GM21423 (cell line): ENCODE measurements at regions not wholly inside any gene's neighbourhood (a gene's known extent, or its start where the extent isn't known, plus 50 kb on each side); places are given as distances from the start of the nearest gene placed in this dataset.
"Not testable (repeated sequence)": the region's sequence is repeated elsewhere in the genome, so short reads cannot be mapped to it uniquely, and the experiment has no call there.

Source experiments
- ATAC-seq: cut with Tn5 transposase; IDR thresholded peaks from one replicate; pipeline ENCODE4 v1.9.1; 2021; ENCODE audit warnings: mild to moderate bottlenecking, moderate library complexity; ENCODE audit not compliant: unreplicated experiment

DNA sequence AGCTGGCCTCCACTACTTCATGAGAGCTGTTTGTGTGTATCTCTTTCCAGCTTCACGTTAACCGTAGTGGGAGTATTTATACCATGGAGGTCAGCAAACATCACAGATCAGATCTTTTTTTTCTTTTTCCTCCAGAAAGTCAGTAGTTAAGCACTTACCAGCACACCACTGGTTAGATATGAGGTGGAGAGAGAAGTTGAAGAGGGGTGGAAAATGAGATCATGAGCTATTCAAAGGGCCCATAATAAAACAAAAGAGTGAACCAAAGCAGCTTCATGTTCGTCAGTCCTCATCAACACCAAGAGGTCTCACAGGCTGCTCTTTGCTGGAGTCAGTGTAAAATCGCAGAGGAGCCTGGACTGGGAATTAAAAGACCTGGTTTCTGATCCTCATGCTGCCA is 125.1 kb upstream of the SGK1 start:
- no peak for ATAC-seq

DNA sequence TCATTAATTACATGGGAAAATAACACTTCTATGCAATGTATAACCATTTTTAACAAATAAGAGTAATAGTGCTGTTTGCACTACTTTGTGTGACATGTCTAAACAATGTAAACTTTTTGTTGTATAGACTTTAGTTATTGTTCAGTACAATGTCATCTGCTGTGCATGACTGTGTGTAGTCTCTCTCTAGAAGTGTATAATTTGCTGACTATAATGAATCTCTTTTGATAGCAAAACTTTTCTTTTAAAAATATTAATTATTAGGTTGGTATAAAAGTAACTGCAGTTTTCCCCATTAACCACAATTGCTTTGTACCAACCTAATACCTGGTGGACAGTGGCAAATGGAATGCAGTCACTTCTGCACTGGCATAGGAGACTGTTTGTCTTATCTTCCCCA is 124.2 kb upstream of the SGK1 start:
- no peak for ATAC-seq

DNA sequence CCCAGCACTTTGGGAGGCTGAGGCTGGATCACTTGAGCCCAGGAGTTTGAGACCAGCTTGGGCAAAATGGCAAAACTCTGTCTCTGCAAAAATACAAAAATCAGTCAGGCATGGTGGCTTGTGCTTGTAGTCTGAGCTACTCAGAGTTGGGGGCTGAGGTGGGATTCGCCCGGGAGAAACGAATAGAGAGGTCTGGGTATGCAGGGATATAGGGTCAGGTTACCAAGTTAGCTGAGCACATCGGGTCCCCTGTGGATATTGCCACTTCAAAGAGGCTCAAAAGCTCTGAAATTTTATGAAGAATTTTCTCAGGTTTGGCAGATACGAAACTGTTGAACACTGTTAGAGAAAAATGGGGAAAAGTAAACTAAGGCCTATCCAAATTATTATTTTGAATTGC is 120.9 kb upstream of the SGK1 start:
- ATAC-seq, result no peak

DNA sequence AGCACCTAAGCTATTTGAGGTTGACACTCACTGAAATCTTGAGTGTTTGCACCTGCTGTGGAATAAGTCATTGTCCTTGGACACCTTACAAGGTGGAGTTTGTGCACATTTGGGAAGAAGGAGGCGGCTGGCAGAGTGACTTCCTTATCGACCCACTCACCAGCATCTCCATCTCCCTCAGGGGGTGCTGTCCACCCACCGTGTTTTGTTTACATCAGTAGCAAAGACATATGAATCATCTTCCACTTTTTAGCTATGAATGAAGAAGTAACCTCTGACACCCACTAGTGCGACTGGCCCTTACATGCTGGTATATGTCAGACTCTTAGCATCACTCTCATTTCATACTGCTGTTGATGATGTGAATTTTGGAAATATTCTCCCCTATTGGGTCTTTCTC is 119.5 kb upstream of the SGK1 start:
- no peak for ATAC-seq

DNA sequence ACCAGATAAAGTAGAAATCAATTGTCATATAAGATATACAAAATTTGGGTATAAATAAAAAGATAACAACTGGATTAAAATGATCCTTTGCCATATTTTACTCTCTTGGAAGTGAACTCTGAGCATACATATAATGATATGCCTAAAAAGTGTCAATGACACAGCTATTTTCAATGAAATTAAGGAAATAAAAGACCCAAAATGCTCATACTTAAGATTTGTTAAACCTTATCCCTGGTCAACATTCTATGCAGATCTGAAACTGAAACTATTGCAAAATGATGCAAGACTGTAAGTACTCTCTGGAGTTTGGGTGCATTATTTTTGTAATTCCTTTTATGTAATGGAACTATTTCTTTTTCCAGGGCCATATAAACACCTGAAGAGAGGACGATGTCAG is 119.0 kb upstream of the SGK1 start:
- ATAC-seq, result no peak

DNA sequence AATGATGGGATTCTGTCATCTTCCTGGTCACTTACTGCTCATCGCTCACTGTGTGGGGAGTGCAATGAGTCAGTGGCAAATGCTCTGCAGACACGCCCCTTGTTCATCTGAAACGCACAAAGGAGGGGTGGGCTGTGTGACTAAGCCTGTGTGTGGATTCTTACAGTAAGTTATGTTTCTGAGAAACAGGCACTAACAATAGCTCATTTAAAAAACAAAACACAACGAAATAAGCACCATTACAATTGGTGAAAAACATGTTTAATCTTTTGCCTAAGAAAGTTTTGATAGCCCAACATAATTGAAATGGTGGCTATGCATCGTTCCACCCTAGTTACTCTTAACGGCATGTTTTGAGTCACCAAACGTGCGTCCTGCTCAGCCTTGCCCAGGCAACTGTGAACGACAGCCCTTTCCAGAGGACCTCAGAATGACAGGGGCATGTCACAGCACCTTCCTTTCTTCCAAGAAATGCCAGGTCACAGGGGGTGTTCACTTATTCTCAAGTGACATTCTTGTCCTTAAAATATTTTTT is 118.4 kb upstream of the SGK1 start:
- ATAC-seq, result peak; percentile 86

DNA sequence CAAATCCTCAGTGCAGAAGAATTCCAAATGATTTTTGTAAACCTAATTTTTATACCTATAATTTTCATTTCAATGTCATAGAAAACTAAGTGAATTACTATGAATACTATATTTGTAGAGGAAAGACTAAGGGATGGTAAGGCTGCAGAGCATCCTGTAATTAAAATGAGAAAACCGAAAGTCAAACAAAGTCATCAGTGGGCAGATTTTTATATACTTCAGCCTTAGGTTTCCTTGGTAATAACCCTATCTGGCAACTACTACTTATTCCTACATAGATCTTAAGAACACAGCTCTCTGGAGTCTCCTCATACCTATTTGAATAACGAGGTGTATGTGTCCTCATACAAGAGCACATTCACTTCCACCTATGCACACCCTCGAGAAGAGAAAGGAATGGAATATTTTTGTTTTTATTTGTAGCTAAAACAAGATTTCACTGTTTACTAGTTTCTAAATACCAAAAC is 117.9 kb upstream of the SGK1 start:
- ATAC-seq, result no peak

DNA sequence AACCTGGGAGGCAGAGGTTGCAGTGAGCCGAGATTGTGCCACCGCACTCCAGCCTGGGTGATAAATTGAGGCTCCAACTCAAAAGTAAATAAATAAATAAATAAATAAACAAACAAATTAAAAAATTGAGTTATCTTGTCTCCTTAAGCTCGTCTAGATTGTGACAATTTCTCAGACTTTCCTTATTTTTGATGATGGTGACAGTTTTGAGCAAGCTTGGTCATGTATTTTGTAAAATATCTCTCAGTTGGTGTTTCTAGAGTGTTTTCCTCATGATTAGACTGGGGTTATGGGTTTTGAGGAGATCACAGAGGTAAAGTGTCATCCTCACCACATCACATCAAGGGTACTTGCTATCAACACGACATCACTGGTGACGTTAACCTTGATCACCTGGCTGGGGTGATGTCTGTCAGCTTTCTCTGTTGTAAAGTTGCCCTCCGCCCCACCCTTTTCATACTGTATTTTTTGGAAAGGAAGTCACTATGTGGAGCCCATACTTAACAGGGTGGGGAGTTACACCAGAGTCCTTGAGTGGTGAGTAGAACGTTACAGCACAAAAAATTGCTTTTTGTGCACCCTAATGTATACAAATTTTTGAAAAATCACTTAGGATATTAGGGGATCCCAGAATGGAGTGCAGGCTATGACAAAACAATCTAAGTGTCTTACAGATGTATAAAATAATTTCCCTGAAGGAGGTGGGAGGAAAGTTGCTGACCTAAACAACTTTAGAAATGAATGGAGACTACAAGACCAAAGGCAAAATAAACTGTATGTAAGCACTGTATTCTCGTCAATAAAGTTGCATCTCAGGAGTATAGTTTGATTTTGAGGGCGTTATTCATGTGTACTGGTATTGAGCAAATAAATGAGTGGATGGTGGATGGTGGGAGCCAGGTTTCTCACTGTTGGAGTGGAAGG is 116.4 kb upstream of the SGK1 start:
- no peak for ATAC-seq

DNA sequence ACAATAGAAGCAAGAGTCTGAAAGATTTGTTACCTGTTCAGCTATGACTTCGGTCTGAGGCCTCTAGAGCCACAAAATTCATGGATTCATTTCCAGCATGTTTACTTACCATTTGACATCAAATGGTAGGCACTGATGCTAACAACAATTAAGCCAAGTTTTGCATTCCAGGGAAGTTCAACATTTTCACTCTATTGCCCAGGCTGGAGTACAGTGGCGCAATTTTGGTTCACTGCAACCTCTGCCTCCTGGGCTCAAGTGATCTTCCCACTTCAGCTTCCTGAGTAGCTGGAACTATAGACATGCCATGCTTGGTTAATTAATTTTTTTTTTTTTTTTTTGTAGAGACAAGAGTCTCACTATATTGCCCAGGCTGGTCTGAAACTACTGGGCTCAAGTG is 114.1 kb upstream of the SGK1 start:
- ATAC-seq, result no peak

DNA sequence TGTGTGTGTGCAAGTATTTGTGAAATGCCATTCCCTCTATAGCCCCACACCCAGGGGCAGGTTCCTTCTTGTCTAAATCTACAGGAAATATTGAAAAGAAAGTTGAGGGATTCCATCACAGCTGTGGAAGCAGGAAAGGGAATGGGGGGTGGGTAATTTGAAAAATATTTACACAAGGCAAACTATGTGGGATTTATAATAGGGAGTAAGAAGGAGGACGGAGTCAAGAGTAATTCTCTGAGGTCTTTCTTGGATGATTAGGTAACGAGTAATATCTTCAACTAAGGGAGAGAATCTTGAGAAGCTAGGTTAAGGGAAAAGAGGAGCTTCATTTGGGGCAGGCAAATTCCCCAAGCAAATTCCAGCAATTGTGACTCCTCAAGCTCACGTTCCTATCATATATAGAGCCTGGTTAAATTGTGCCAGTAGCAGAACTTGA is 113.5 kb upstream of the SGK1 start:
- ATAC-seq, result no peak

DNA sequence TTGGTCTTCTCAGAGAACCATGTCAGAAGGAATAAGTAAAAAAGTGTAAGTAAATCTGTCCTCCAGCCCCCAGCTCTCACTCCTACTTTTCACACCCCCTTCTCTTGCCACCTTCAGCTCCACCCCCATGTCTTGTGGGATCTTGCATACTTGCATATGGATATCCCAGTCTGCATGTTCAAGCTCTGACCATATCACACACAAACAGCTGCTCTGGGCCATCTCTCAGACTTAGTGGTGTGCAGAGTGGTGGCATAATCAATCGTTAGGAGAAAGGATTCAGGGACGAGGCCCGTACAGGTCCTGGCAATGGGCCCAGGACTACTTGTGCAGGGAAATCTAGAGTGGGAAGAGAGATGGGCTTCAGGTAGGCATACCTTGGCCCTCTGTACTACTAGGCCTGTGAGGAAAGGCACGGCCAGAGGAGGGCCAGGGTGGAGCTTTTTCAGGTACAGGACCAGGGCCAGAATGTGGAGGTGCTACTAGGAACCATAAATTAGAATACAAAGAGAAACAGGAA is 112.0 kb upstream of the SGK1 start:
- ATAC-seq, result no peak

DNA sequence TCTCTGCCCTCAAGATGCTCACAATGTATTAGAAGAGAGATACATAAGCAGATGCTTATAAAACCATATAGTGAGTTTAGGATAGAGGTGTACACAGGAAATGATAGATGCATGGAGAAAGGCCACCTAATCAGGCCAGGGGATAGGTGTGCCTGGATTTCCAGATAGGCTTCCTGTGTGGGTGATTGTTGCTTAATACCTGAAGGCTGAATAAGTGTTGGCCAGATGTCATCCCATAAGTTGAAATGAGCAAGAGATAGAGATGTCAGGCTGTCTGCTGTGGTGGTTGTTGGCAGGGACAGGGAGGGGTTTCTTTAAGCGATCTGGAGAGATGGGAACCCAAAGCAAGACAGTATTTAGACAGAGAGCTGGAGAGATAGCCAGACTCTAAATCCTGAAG is 109.8 kb upstream of the SGK1 start:
- no peak for ATAC-seq

DNA sequence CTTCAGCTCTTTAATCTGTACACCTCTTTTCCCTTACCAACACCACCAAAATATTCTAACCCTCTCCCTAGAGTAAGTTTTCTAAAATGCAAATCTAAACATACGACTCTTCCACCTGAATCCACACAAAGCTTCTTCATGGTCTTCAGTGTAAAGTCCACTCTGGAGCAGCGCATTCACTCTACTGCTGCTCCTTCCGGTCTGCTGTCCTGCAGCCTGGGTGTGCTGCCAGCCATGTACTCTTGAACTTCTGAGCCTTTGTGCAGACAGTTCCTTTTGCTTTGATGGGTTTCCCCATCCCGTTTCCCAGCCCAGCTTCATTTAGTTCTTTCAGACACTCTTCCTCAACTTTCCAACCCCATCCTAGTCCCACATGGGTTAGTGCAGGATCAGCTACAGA is 108.7 kb upstream of the SGK1 start:
- no peak for ATAC-seq

DNA sequence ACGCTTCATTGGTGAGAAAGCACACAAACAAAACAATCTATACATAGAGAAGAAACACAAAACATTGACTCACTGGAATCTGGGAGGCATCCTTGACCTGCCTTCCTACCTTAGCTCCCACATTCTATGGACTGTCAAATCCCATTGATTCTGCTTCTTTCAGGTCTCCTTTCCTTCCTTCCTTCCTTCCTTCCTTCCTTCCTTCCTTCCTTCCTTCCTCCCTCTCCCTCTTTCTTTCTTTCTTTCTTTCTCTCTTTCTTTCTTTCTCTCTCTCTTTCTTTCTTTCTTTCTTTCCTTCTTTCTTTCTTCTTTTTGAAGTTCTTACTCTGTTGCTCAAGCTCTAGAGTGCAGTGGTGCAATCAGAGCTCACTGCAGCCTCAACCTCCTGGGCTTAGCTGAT is 108.0 kb upstream of the SGK1 start:
- ATAC-seq, result not testable (repeated sequence)

DNA sequence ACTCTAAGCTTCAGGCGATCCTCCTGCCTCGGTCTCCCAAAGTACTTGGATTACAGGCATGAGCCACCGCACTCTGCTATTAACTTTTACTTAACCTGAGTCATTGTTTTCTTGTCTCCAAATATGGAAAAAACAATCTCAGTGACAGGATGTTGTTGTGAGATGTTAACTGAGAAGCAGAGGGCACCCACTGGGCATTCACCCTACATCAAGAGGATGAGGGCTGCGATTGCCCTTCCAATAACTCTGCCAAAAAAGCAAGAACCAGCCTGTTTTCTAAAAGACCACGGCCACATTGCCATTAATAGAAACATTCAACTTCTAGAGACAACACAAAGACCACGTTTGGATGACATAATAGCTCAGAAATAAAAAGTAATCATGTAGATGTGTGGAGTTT is 107.6 kb upstream of the SGK1 start:
- no peak for ATAC-seq

DNA sequence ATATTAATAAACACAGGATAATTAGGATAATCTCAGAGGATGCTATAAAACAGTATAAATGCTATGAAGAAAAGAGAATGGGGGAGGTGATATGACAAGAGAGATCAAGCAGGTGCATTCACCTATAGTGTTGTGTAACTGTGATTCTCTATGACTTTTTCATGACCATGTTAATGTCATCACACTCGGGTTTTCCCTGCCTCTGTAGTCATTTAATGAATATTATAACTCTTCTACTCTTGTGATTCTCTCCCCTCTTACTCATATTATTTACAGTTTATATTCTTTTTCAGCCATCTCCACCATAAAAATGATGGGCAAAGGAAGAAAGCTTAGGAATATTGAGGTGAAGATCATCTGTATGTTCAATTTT is 106.9 kb upstream of the SGK1 start:
- no peak for ATAC-seq

DNA sequence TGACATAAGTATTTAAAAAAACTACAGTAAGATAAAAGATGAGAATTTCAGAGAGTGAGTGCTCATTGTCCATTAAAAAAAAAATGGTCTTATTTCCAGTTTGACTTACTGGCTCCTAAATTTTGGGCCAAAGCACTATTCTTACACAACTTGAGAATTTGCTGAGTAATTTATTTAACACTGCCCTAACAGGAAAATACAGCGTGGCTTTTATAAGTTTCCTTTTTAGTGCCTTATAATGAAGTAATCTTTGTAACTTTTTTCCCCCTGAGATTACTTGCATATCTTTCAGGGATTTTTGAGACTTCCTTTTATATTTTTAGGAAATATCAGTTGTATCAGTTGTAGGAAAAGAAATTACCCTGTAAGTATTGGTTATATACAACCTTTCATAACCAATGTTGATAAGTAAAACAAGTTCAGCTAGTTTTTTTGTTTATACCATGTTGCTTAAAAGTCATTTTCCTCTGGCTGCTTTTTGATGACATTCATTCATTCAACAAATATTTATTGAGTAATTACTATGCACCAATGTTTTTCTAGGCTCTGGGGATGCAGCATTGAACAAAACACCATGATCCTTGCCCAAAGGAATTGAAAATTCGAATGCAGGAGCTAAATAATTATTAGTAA is 106.4 kb upstream of the SGK1 start:
- no peak for ATAC-seq

DNA sequence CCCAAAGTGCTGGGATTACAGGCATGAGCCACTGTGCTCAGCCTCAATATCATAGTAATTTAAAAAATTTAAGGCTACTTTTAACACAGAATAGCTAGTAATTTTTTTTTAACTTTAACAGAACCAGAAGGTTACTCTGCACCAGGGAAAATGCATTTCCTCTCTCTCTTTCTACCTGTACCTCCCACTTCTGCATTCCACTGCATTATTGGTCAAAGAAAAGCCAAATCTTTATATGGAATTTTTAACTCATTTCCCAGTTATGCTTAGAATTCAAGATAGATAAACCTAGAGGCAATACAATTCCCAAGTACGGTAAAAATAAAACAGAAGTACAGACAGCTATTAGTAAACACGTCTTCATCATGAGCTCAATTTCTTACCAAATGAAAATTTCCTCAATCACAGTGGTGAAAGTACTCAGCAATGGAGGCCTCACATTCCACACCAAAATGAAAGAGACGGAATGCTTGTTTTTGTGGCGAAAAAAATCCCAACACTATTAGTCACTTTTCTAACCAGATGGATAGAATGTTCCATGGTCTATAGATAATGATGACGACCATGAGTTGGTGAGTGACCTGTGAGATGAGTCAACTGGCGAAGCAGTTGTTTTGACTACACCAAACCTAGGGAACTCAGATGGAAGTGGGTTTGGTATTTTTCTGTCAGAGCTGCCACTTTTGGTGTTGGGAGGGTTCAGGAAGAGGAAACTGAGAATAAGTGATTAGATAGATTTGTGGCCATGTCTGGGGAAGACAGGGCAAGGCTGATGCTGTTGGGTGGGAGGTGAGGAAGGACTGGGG is 104.7 kb upstream of the SGK1 start:
- no peak for ATAC-seq

DNA sequence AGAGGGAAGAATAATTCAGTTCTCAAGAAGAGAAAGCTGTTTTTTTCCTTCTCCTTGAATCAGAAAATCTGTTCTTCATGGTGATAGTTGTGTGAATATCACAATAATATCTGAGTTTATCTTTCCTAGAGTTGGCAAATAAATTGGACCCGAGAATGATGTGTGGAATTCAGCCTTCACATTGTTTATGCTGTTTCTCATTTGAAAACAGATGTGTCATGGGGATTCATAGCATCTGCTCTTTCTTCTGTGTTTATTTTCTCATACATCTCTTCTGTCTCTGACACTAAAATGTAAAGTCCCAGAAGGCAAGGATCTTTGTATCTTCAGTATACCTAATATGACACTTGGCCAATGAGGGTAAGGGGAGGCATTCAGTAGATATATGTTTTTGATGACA is 103.6 kb upstream of the SGK1 start:
- ATAC-seq, result no peak

DNA sequence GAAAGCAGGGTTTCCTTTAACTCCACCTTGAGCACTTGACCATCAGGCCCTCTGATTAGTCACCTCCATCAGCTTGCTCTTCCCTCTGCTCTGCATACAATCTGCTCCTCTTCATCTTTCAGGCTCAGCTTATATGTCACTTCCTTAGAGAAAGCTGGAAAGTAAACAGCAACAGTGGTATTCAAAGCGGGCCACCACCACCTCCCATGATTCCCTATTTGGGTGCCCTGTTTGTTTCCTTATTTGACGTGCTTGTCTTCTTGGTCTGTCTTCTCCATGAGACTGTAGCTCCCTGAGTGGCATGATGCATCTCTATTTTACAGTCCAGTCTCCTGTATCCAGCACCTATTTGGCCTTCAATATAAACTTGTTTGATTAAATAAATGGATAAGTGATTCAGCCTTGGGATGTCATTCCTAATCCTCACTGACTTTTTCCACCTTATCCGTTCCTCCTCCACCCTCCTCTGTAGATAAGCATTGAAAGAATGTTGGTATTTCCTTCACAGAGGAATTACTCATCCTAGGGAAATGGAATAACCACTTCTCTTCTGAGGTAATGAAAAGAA is 102.8 kb upstream of the SGK1 start:
- no peak for ATAC-seq

DNA sequence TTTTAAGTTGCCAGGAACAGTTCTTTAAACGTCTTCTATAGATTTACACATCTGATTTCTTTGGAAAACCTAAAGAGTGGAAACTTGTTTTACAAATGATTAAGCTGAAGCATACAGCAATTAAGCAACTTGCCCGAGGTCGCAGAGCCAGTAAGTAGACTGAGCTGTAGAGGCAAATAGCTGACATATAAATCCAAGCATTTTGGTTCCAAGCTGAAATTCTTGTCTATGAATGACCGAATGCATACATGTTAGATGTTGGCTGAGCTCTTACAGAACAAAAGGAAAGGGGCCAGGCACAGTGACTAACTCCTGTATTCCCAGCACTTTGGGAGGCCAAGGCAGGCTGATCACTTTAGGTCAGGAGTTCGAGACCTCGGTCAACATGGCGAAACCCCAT is 101.8 kb upstream of the SGK1 start:
- no peak for ATAC-seq
